GM23338 (cell line): ENCODE measurements at regions not wholly inside any gene's neighbourhood (a gene's known extent, or its start where the extent isn't known, plus 50 kb on each side); places are given as distances from the start of the nearest gene placed in this dataset.

ENCODE experiments used
- ATAC-seq: fragments of 200-7000 bp; cut with Tn5 transposase; 3 replicates; pipeline ENCODE4 v1.9.1; 2020
- DNase-seq: peaks from one replicate; pipeline ENCODE4 v3.0.0-alpha.2; 2015; ENCODE audit warnings: low spot score
- H2AFZ ChIP-seq: fragments of 200-600 bp; sonication (generic); 2 replicates; pipeline ENCODE4 v1.8.0; 2016; ENCODE audit warnings: antibody characterized with exemption, mild to moderate bottlenecking, moderate library complexity
- H3F3A ChIP-seq: fragments of 200-600 bp; sonication (generic); replicated peaks from 2 replicates; pipeline ENCODE4 v1.8.0; 2017; ENCODE audit warnings: antibody characterized with exemption, mixed run types, low read depth
- H3K27ac ChIP-seq: fragments of 200-600 bp; sonication (generic); 2 replicates; pipeline ENCODE4 v1.6.1; 2016; ENCODE audit warnings: low read depth
- H3K27me3 ChIP-seq: fragments of 200-600 bp; sonication (generic); 2 replicates; pipeline ENCODE4 v1.8.0; 2016; ENCODE audit warnings: mild to moderate bottlenecking, mixed run types, moderate library complexity; ENCODE audit not compliant: insufficient read depth
- H3K36me3 ChIP-seq: fragments of 200-600 bp; sonication (generic); 2 replicates; pipeline ENCODE4 v1.8.0; 2016; ENCODE audit warnings: mild to moderate bottlenecking; ENCODE audit not compliant: insufficient read depth
- H3K4me1 ChIP-seq: fragments of 200-600 bp; sonication (generic); 2 replicates; pipeline ENCODE4 v1.8.0; 2016; ENCODE audit warnings: mild to moderate bottlenecking, moderate library complexity; ENCODE audit not compliant: insufficient read depth
- H3K4me2 ChIP-seq: fragments of 200-600 bp; sonication (generic); 2 replicates; pipeline ENCODE4 v1.7.1; 2017; ENCODE audit warnings: mixed run types
- H3K4me3 ChIP-seq: fragments of 200-600 bp; sonication (generic); 2 replicates; pipeline ENCODE4 v1.6.1; 2016; ENCODE audit warnings: mixed run types
- H3K79me2 ChIP-seq: fragments of 200-600 bp; sonication (generic); replicated peaks from 2 replicates; pipeline ENCODE4 v1.8.0; 2017; ENCODE audit warnings: mild to moderate bottlenecking; ENCODE audit not compliant: insufficient read depth
- H3K9me2 ChIP-seq: fragments of 200-600 bp; sonication (generic); 2 replicates; pipeline ENCODE4 v1.8.0; 2017; ENCODE audit not compliant: insufficient read depth
- H4K20me1 ChIP-seq: fragments of 200-600 bp; sonication (generic); replicated peaks from 2 replicates; pipeline ENCODE4 v1.8.0; 2017; ENCODE audit warnings: mild to moderate bottlenecking; ENCODE audit not compliant: insufficient read depth
- H3K27ac Mint-ChIP-seq: 2 replicates; pipeline ENCODE4 v1.8.0; 2020; ENCODE audit warnings: inconsistent platforms, mild to moderate bottlenecking, moderate library complexity, mixed read lengths
- H3K27me3 Mint-ChIP-seq: 3 replicates; pipeline ENCODE4 v1.8.0; 2022; ENCODE audit warnings: low read depth, mild to moderate bottlenecking, moderate library complexity, mixed read lengths, inconsistent platforms; ENCODE audit not compliant: insufficient read depth, poor library complexity
- H3K36me3 Mint-ChIP-seq: 3 replicates; pipeline ENCODE4 v1.8.0; 2021; ENCODE audit warnings: low read depth, mild to moderate bottlenecking, inconsistent platforms, moderate library complexity, mixed read lengths
- H3K4me1 Mint-ChIP-seq: 3 replicates; pipeline ENCODE4 v1.8.0; 2020; ENCODE audit warnings: mild to moderate bottlenecking, inconsistent platforms, mixed read lengths
- H3K4me3 Mint-ChIP-seq: 3 replicates; pipeline ENCODE4 v1.8.0; 2021; ENCODE audit warnings: moderate library complexity, mild to moderate bottlenecking, inconsistent platforms, mixed read lengths
- H3K9me3 Mint-ChIP-seq: 3 replicates; pipeline ENCODE4 v1.8.0; 2020; ENCODE audit warnings: moderate library complexity, mild to moderate bottlenecking, inconsistent platforms, mixed read lengths
- CREB1 ChIP-seq: fragments of 250-450 bp; sonication (Bioruptor Pico); IDR thresholded peaks from 2 replicates; pipeline ENCODE4 v1.5.0; 2020; ENCODE audit warnings: low read depth, mild to moderate bottlenecking, moderate library complexity
- CTCF ChIP-seq, 2 experiments: fragments of 200-600 bp in 1 of 2; sonication (generic) in 1 of 2; conservative IDR thresholded peaks; 2 replicates each; pipeline versions ENCODE4 v1.5.1 to v1.6.1; 2016 to 2017; ENCODE audit warnings: antibody characterized with exemption in 2 of 2, low read depth in 2 of 2, mild to moderate bottlenecking in 2 of 2, moderate library complexity in 1 of 2
- ETS1 ChIP-seq: IDR thresholded peaks from 2 replicates; pipeline ENCODE4 v1.6.1; 2016; ENCODE audit warnings: antibody characterized with exemption
- EZH2 ChIP-seq: fragments of 200-600 bp; sonication (generic); IDR thresholded peaks from one replicate; pipeline ENCODE4 v1.8.0; 2017; ENCODE audit warnings: antibody characterized with exemption, mild to moderate bottlenecking, low read depth; ENCODE audit not compliant: unreplicated experiment
- EZH2phosphoT487 ChIP-seq: fragments of 200-600 bp; sonication (generic); IDR thresholded peaks from one replicate; pipeline ENCODE4 v1.8.1; 2018; ENCODE audit warnings: antibody characterized with exemption; ENCODE audit not compliant: unreplicated experiment
- JUNB ChIP-seq: IDR thresholded peaks from one replicate; pipeline ENCODE4 v1.6.1; 2016; ENCODE audit warnings: antibody characterized with exemption; ENCODE audit not compliant: unreplicated experiment
- NANOG ChIP-seq: IDR thresholded peaks from 2 replicates; pipeline ENCODE4 v1.6.1; 2016; ENCODE audit warnings: antibody characterized with exemption, borderline replicate concordance
- POLR2AphosphoS5 ChIP-seq: IDR thresholded peaks from 2 replicates; pipeline ENCODE4 v1.6.1; 2016; ENCODE audit warnings: antibody characterized with exemption, low read depth
- REST ChIP-seq: IDR thresholded peaks from one replicate; pipeline ENCODE4 v1.6.1; 2018; ENCODE audit warnings: antibody characterized with exemption; ENCODE audit not compliant: unreplicated experiment
- STAT1 ChIP-seq: IDR thresholded peaks from one replicate; pipeline ENCODE4 v1.6.1; 2016; ENCODE audit warnings: antibody characterized with exemption; ENCODE audit not compliant: unreplicated experiment
- ZNF114 ChIP-seq: fragments of 250-450 bp; sonication (Bioruptor Pico); IDR thresholded peaks from 2 replicates; pipeline ENCODE4 v1.5.0; 2020; ENCODE audit warnings: mild to moderate bottlenecking, moderate library complexity
- ZNF331 ChIP-seq: fragments of 250-450 bp; sonication (Bioruptor Pico); IDR thresholded peaks from 2 replicates; pipeline ENCODE4 v1.5.0; 2020; ENCODE audit warnings: low read depth, mild to moderate bottlenecking, moderate library complexity
- ZNF462 ChIP-seq: fragments of 250-450 bp; sonication (Bioruptor Pico); IDR thresholded peaks from 2 replicates; pipeline ENCODE4 v1.5.0; 2020; ENCODE audit warnings: mild to moderate bottlenecking, moderate library complexity

GRCh38 chr5:67992923-67993322 is 222.6 kb upstream of the PIK3R1 start (continued):
- no peak for TF ChIP-seq ZNF462
- TF ChIP-seq CTCF (conservative IDR thresholded peaks at IDR 0.05; ENCODE audit: low read depth in 2 of 2), result no peak
- no peak for TF ChIP-seq POLR2AphosphoS5

- Histone ChIP-seq H3K79me2 (no peaks in the 10 kb centered on the region), H3K36me3 (no peaks in the 10 kb centered on the region), H3F3A (no peaks in the 10 kb centered on the region), H3K4me3 (no peak overlapping the region), H3K27me3 (no peaks in the 10 kb centered on the region), H3K4me1 (no peaks in the 10 kb centered on the region), H2AFZ (no peak overlapping the region), H4K20me1 (no peaks in the 10 kb centered on the region), H3K9me2 (no peaks in the 10 kb centered on the region), H3K27ac (no peak overlapping the region), H3K4me2 (no peak overlapping the region)
- DNase-seq (peak; percentile 28), ATAC-seq (peak; percentile 67)
- Mint-ChIP-seq H3K36me3 (no peaks in the 10 kb centered on the region), H3K4me1 (no peaks in the 10 kb centered on the region), H3K27me3 (peaks cover 4% of the 10 kb centered on the region), H3K4me3 (no peak overlapping the region), H3K27ac (no peak overlapping the region), H3K9me3 (no peaks in the 10 kb centered on the region)
- TF ChIP-seq ZNF331 (CRISPR knock-in tag), result no peak
- TF ChIP-seq JUNB, result no peak
- TF ChIP-seq REST, result no peak
- no peak for TF ChIP-seq ETS1
- no peak for TF ChIP-seq CREB1 (CRISPR knock-in tag)
- TF ChIP-seq STAT1, result no peak
- TF ChIP-seq EZH2, result no peak
- no peak for TF ChIP-seq NANOG
- no peak for TF ChIP-seq ZNF114 (CRISPR knock-in tag)
- TF ChIP-seq EZH2phosphoT487, result no peak
Observed at GRCh38 chr5:67989456-67989855, 226.1 kb upstream of the PIK3R1 start.
